ENCODE measurements at regions not wholly inside any gene's neighbourhood (a gene's known extent, or its start where the extent isn't known, plus 50 kb on each side); places are given as distances from the start of the nearest gene placed in this dataset.

DNA sequence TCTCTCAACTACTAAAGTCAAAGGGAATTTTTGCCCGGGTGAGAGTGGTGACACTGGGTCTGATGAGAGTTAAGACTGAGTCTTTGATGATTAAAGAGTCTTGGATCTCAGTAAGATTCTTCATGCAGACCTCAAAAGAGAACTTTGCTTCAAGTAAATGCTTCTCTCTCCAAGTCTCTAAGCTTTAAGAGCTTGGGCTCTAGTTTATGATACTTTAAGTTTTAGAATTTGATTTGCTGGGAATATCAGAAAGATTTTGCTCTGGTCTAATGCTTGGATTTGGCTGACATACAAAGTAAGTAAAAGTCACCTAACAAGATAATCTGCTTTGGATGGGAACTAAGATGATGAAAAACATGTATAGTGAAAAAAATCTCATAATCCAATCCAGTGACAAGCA is 566.3 kb downstream of the MAT2B start:
- ChIA-PET CTCF (no interaction called here), POLR2A (no interaction called here)
- no peak for DNase-seq (ENCODE audit: extremely low spot score)
- TF ChIP-seq, protein P1, sequence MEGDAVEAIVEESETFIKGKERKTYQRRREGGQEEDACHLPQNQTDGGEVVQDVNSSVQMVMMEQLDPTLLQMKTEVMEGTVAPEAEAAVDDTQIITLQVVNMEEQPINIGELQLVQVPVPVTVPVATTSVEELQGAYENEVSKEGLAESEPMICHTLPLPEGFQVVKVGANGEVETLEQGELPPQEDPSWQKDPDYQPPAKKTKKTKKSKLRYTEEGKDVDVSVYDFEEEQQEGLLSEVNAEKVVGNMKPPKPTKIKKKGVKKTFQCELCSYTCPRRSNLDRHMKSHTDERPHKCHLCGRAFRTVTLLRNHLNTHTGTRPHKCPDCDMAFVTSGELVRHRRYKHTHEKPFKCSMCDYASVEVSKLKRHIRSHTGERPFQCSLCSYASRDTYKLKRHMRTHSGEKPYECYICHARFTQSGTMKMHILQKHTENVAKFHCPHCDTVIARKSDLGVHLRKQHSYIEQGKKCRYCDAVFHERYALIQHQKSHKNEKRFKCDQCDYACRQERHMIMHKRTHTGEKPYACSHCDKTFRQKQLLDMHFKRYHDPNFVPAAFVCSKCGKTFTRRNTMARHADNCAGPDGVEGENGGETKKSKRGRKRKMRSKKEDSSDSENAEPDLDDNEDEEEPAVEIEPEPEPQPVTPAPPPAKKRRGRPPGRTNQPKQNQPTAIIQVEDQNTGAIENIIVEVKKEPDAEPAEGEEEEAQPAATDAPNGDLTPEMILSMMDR (IDR thresholded peaks at IDR 0.05; ENCODE audit: control extremely low read depth, extremely low read depth, low read depth, missing control alignments): no peak

DNA sequence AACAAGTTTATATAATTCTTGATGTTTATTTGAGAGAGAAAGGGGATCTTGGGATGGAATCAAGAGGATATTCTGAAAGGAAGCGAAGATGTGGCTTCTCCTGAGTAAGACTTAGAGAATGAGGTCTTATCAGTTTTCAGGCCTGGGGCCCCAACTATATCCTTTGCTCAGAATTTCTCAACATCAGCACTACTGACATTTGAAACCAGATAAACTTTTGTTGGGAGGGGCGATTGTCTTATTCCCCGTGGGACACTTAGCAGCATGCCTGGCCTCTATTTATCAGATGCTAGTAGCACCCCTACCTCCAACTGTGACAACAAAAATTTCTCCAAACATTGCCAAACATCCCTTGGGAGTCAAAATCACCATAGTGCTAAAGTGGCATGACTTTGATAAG is 567.7 kb downstream of the MAT2B start:
- no peak for DNase-seq (ENCODE audit: extremely low spot score)
- TF ChIP-seq, protein P1 (IDR thresholded peaks at IDR 0.05; ENCODE audit: control extremely low read depth, extremely low read depth, low read depth, missing control alignments): no peak
- ChIA-PET POLR2A (no interaction called here), CTCF (no interaction called here)

DNA sequence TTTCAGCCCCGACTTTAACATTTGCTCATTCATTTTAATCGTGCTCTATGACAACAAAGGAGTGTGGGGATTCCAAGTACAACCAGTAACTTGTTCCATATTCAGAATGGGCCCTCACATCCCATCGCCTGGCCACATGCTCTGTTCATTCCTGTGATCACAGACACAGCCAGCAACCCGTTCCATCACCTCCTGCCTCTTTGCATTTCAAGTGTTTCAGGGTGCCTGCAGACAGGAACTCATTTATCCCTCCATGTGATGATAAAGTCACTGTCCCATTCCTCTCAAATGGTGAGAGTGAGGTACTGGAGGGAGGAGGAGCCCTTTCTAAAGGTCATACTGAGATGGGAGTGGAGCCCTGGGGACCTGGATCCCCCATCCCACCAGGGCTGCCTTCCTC is 571.1 kb downstream of the MAT2B start:
- TF ChIP-seq, protein P1 (IDR thresholded peaks at IDR 0.05; ENCODE audit: control extremely low read depth, extremely low read depth, low read depth, missing control alignments): no peak
- DNase-seq (ENCODE audit: extremely low spot score): no peak
- ChIA-PET CTCF (no interaction called here), POLR2A (no interaction called here)

DNA sequence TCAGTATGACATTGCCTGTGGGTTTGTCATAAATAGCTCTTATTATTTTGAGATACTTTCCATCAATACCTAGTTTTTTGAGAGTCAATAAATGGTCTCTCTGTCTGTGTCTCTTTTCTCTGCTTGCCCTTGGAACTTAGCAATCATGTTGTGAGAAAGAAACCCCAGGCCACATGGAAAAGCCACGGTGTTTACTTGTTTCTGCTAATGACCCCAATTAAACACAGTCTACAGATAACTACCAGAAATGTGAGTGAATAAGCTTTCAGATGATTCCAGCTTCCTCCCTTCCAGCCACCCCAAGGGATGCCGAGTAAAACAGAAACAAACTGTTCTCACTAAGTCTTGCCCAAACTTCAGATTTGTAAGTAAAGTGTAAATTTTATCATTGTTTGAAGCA is 584.9 kb downstream of the MAT2B start:
- POLR2A ChIA-PET: no interaction called here

DNA sequence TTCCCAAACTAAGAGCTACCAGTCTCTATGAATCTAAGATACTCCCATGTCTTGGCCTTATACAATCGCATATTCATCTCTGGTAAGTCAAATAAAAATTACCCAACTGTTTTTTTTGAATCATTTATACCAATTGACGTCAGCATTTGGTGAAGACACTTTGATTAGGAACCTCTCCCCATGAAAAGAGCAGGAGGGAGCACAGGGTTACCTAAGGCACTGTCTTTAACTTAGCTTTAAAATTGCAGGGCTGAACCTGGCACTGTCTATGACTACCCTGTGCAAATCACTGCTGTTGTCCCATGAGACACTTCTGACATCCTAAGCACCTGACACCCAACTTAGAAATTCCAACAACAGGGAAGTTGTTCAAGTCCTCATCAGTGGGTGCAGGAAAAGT is 586.4 kb downstream of the MAT2B start:
- TF ChIP-seq, protein P1 (IDR thresholded peaks at IDR 0.05; ENCODE audit: control extremely low read depth, extremely low read depth, low read depth, missing control alignments): no peak
- CTCF ChIA-PET: interaction anchor here (1.2 to 1.4 kb wide), 2 partner anchors 9 to 14 kb away, joined by 4 read pairs; no protein-coding TSS in a partner anchor
- POLR2A ChIA-PET: no interaction called here
- DNase-seq (ENCODE audit: extremely low spot score): no peak

More for the DNA sequence above, 584.9 kb downstream of the MAT2B start:
- no peak for DNase-seq (ENCODE audit: extremely low spot score)
- TF ChIP-seq, protein P1 (IDR thresholded peaks at IDR 0.05; ENCODE audit: control extremely low read depth, extremely low read depth, low read depth, missing control alignments): no peak
- CTCF ChIA-PET: no interaction called here

DNA sequence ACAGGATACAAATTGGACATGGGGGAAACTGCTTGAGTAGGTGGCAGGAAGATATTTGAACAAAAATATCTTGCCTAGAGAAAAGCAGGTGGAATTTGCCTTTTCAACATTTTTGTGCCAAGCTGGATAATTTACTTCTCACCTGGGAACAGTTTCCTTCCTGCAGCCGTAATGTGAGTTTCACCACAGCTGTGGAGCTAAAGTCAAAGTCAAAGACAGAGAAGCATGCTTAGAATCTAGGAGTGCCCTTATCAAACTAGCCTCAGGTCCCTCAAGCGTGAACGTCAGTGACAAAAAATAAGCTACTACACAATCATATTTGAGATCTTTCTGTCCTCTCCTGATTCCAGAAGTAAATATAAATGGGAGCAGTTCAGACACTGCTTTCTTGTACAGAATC is 588.9 kb downstream of the MAT2B start:
- POLR2A ChIA-PET: no interaction called here
- CTCF ChIA-PET: interaction anchor here (1.2 kb wide), 1 partner anchor 12 kb away, joined by 4 read pairs; no protein-coding TSS in a partner anchor
- TF ChIP-seq, protein P1 (IDR thresholded peaks at IDR 0.05; ENCODE audit: control extremely low read depth, extremely low read depth, low read depth, missing control alignments): no peak

DNA sequence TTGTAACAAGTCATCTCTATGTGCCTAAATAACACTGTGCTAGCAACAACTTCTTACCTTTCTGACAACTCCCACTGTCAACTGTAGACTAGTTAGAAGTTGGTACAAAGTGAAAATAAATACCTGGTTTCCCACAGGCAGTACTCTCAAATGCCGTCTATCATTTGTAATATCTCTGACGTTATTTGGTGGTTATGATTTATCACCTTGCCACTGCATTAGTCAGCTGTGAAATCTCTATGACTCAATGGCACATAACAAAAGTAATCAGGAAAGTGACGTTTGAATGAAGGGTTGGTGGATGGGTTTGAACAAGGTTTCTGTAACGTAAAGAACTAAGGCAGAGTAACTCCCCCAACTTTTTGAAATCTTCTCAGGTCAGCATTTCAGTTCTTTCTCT is 592.3 kb downstream of the MAT2B start:
- CTCF ChIA-PET: no interaction called here
- POLR2A ChIA-PET: no interaction called here
- no peak for DNase-seq (ENCODE audit: extremely low spot score)
- TF ChIP-seq, protein P1 (IDR thresholded peaks at IDR 0.05; ENCODE audit: control extremely low read depth, extremely low read depth, low read depth, missing control alignments): no peak

More for the DNA sequence above, 588.9 kb downstream of the MAT2B start:
- no peak for DNase-seq (ENCODE audit: extremely low spot score)

Measured in GM10248 (cell line).